ENCODE measurements at regions not wholly inside any gene's neighbourhood (a gene's known extent, or its start where the extent isn't known, plus 50 kb on each side); places are given as distances from the start of the nearest gene placed in this dataset.

GRCh38 chr5:106699796-106700195 is 970.9 kb downstream of the EFNA5 start:
- H2AFZ ChIP-seq (replicated peaks; ENCODE audit: low read length, poor library complexity) = no peak overlapping the region
- H3K4me2 ChIP-seq (ENCODE audit: low read depth, low read length) = no peak overlapping the region
- no peak overlapping the region for H2BK120ac ChIP-seq (ENCODE audit: low read depth, low read length)
- H3K9me3 ChIP-seq (ENCODE audit: control insufficient read depth, insufficient read depth, low read length) = no peaks in the 10 kb centered on the region
- H2BK20ac ChIP-seq (ENCODE audit: low read depth, low read length) = no peak overlapping the region
- H4K20me1 ChIP-seq (ENCODE audit: insufficient read depth, low read length) = no peaks in the 10 kb centered on the region
- in situ Hi-C loops (cut with MboI; ENCODE audit: low sequenced_read_pairs) (no loop called here), intact Hi-C loops (cut with micrococcal nuclease) (no loop called here), dilution Hi-C loops (cut with HindIII; ENCODE audit: low sequenced_read_pairs, unreplicated experiment) (no loop called here)
- H3K14ac ChIP-seq (replicated peaks; ENCODE audit: low read depth, low read length) = no peak overlapping the region
- no peaks in the 10 kb centered on the region for H3K9me1 ChIP-seq (ENCODE audit: insufficient read depth, low read length)
- no peaks in the 10 kb centered on the region for H3K36me3 ChIP-seq (ENCODE audit: control insufficient read depth, insufficient read depth, low read length)
- no peak overlapping the region for H4K8ac ChIP-seq (ENCODE audit: low read depth in 2 of 2, low read length in 2 of 2)
- no peak overlapping the region for H3K4ac ChIP-seq (ENCODE audit: low read depth, low read length)
- H3K9ac ChIP-seq (ENCODE audit: low read depth, low read length) = no peak overlapping the region
- H2BK15ac ChIP-seq (ENCODE audit: low read depth, low read length) = no peak overlapping the region
- no peak overlapping the region for H4K5ac ChIP-seq (ENCODE audit: low read depth, low read length)
- H3K4me3 ChIP-seq (ENCODE audit: insufficient read depth, low read depth, low read length) = no peak overlapping the region
- H3K27me3 ChIP-seq (ENCODE audit: control insufficient read depth, insufficient read depth, low read length) = no peaks in the 10 kb centered on the region
- H3K79me1 ChIP-seq (ENCODE audit: low read depth in 1 of 2, low read length in 2 of 2) = no peaks in the 10 kb centered on the region
- no peak overlapping the region for H3K23ac ChIP-seq (ENCODE audit: low read depth, low read length)
- BruUV-seq (replicated peaks) = no TSS peak
- no peak overlapping the region for H2AK9ac ChIP-seq (replicated peaks; ENCODE audit: low read depth, low read length, poor library complexity)
- TF ChIP-seq FOS (IDR thresholded peaks at IDR 0.05; ENCODE audit: low read depth, low read length) (no peak), ELK1 (IDR thresholded peaks at IDR 0.05; ENCODE audit: borderline replicate concordance, low read depth, low read length) (no peak), MAFK (IDR thresholded peaks at IDR 0.05; ENCODE audit: low read depth, low read length) (no peak), POLR2A (IDR thresholded peaks at IDR 0.05; ENCODE audit: low read depth, low read length) (no peak), USF2 (IDR thresholded peaks at IDR 0.05; ENCODE audit: low read depth, low read length) (no peak), MAZ (IDR thresholded peaks at IDR 0.05; ENCODE audit: borderline replicate concordance, low read depth, low read length) (no peak), MXI1 (IDR thresholded peaks at IDR 0.05; ENCODE audit: borderline replicate concordance, low read depth, low read length) (no peak), CTCF (conservative IDR thresholded peaks at IDR 0.05; ENCODE audit: low read depth, low read length) (no peak), SMC3 (IDR thresholded peaks at IDR 0.05; ENCODE audit: low read depth, low read length) (no peak), CHD1 (IDR thresholded peaks at IDR 0.05; ENCODE audit: low read depth, low read length) (no peak)
- POLR2A ChIA-PET (ENCODE audit: unreplicated experiment) = no interaction called here
- H3K27ac ChIP-seq (ENCODE audit: insufficient read depth, low read length) = no peak overlapping the region
- H2AK5ac ChIP-seq (ENCODE audit: low read depth, low read length) = no peak overlapping the region
- no peak overlapping the region for H4K91ac ChIP-seq (ENCODE audit: insufficient read depth, low read depth, low read length)
- no peaks in the 10 kb centered on the region for H3K4me1 ChIP-seq (ENCODE audit: control insufficient read depth, insufficient read depth, low read length)
- CTCF ChIA-PET = no interaction called here
- no peak overlapping the region for H3K18ac ChIP-seq (ENCODE audit: low read depth, low read length)
- H2BK5ac ChIP-seq (ENCODE audit: low read depth, low read length, poor library complexity, severe bottlenecking) = no peak overlapping the region
- DNase-seq (no peak), ATAC-seq (ENCODE audit: low read depth) (no peak)
- H3K56ac ChIP-seq (ENCODE audit: extremely low read depth, insufficient read depth, low read length) = no peak overlapping the region
- no CpG with 5 or more reads among the region's 1 CpG for WGBS, 2 experiments (ENCODE audit: extremely low coverage in 2 of 2, insufficient read length in 1 of 2)

Data from IMR-90 (cell line).